SK-N-SH treated with all-trans-retinoic acid at 6 μM for 48 hours (cell line): ENCODE measurements at regions not wholly inside any gene's neighbourhood (a gene's known extent, or its start where the extent isn't known, plus 50 kb on each side); places are given as distances from the start of the nearest gene placed in this dataset.

ENCODE experiments used
- BACH2 ChIP-seq: fragments of 250-450 bp; sonication (Bioruptor Pico); IDR thresholded peaks from 2 replicates; pipeline ENCODE4 v1.9.0; 2021; ENCODE audit warnings: mild to moderate bottlenecking, borderline replicate concordance
- CREB5 ChIP-seq: fragments of 250-450 bp; sonication (Bioruptor Pico); IDR thresholded peaks from 2 replicates; pipeline ENCODE4 v1.5.1; 2020; ENCODE audit warnings: low read depth, mild to moderate bottlenecking, moderate library complexity
- CSDC2 ChIP-seq: fragments of 250-450 bp; sonication (Bioruptor Pico); IDR thresholded peaks from 2 replicates; pipeline ENCODE4 v1.5.0; 2020; ENCODE audit warnings: mild to moderate bottlenecking, moderate library complexity
- GLIS3 ChIP-seq: fragments of 250-450 bp; sonication (Bioruptor Pico); IDR thresholded peaks from 2 replicates; pipeline ENCODE4 v1.5.0; 2020; ENCODE audit warnings: mild to moderate bottlenecking, moderate library complexity
- PATZ1 ChIP-seq: fragments of 250-450 bp; sonication (Bioruptor Pico); IDR thresholded peaks from 2 replicates; pipeline ENCODE4 v1.8.0; 2020; ENCODE audit warnings: mild to moderate bottlenecking, moderate library complexity, borderline replicate concordance
- POU6F1 ChIP-seq: fragments of 250-450 bp; sonication (Bioruptor Pico); IDR thresholded peaks from 2 replicates; pipeline ENCODE4 v1.8.0; 2021; ENCODE audit warnings: low read depth, mild to moderate bottlenecking, moderate library complexity, borderline replicate concordance
- PPARA ChIP-seq: fragments of 250-450 bp; sonication (Bioruptor Pico); IDR thresholded peaks from 2 replicates; pipeline ENCODE4 v1.5.0; 2020; ENCODE audit warnings: mild to moderate bottlenecking, borderline replicate concordance
- RARB ChIP-seq: fragments of 250-450 bp; sonication (Bioruptor Pico); IDR thresholded peaks from 2 replicates; pipeline ENCODE4 v1.8.0; 2021; ENCODE audit warnings: mild to moderate bottlenecking, moderate library complexity
- SNAI2 ChIP-seq: fragments of 250-450 bp; sonication (Bioruptor Pico); IDR thresholded peaks from 2 replicates; pipeline ENCODE4 v1.5.0; 2020; ENCODE audit warnings: mild to moderate bottlenecking, moderate library complexity
- TCF4 ChIP-seq: fragments of 250-450 bp; sonication (Bioruptor Pico); IDR thresholded peaks from 2 replicates; pipeline ENCODE4 v1.8.0; 2021; ENCODE audit warnings: mild to moderate bottlenecking, moderate library complexity, borderline replicate concordance
- ZC3H10 ChIP-seq: fragments of 250-450 bp; sonication (Bioruptor Pico); IDR thresholded peaks from 2 replicates; pipeline ENCODE4 v1.5.1; 2021; ENCODE audit warnings: mild to moderate bottlenecking, moderate library complexity
- ZFP3 ChIP-seq: fragments of 250-450 bp; sonication (Bioruptor Pico); IDR thresholded peaks from 2 replicates; pipeline ENCODE4 v1.5.0; 2020; ENCODE audit warnings: mild to moderate bottlenecking, moderate library complexity
- ZNF565 ChIP-seq: fragments of 450-650 bp; formaldehyde crosslinking; conservative IDR thresholded peaks from 2 replicates; pipeline ENCODE4 v1.5.0; 2020; ENCODE audit warnings: low read depth, mild to moderate bottlenecking, moderate library complexity
- ZNF8 ChIP-seq: fragments of 450-650 bp; formaldehyde crosslinking; IDR thresholded peaks from 2 replicates; pipeline ENCODE4 v1.5.0; 2020; ENCODE audit warnings: mild to moderate bottlenecking, moderate library complexity

GRCh38 chr7:18312482-18312881 lies 183.1 kb upstream of the HDAC9 start:
- TF ChIP-seq CREB5 (no peak), GLIS3 (CRISPR knock-in tag) (no peak), PATZ1 (CRISPR knock-in tag) (no peak), ZNF8 (CRISPR knock-in tag) (no peak), ZC3H10 (CRISPR knock-in tag) (no peak), SNAI2 (no peak), POU6F1 (no peak), PPARA (CRISPR knock-in tag) (no peak), BACH2 (CRISPR knock-in tag) (no peak), ZNF565 (CRISPR knock-in tag) (no peak), ZFP3 (CRISPR knock-in tag) (no peak), CSDC2 (CRISPR knock-in tag) (no peak), RARB (CRISPR knock-in tag) (no peak), TCF4 (CRISPR knock-in tag) (no peak)
